ENCODE measurements at regions not wholly inside any gene's neighbourhood (a gene's known extent, or its start where the extent isn't known, plus 50 kb on each side); places are given as distances from the start of the nearest gene placed in this dataset.

DNA sequence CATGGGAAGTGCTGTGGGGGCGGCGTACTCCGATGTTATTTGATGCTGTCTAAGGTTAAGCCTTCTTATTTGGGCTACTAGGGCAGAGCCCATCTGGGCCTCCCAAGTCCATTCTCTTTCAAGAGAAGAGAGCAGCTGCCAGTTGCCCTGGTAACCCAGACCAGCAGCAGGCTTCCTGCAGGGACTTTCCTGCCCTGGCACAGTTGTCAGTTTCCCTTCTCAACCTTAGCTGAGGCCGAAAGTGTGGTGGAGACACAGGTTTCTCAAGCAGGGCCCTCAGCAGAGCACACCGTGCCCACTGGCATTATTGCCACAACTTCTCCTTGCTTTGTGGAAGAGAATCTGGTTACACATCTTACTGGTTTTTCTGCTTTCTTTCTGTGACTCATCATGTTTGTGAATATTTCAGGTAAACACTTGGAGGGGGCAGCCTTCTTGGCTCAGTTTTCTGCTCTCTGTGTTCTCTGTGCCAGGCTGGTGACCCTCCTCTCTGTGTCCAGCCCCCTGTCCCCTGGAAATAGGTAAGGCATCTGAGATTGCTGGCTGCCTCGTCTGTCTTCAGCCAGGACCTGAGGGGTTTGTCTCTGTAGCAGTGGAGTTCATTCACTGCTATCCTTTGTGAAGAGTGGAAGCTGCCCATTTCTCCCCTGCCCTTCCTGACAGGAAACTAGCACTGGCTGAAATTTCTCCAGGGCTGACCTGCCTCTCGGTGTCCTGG is 111.0 kb downstream of the B3GNT2 start:
- TF ChIP-seq, protein P1, sequence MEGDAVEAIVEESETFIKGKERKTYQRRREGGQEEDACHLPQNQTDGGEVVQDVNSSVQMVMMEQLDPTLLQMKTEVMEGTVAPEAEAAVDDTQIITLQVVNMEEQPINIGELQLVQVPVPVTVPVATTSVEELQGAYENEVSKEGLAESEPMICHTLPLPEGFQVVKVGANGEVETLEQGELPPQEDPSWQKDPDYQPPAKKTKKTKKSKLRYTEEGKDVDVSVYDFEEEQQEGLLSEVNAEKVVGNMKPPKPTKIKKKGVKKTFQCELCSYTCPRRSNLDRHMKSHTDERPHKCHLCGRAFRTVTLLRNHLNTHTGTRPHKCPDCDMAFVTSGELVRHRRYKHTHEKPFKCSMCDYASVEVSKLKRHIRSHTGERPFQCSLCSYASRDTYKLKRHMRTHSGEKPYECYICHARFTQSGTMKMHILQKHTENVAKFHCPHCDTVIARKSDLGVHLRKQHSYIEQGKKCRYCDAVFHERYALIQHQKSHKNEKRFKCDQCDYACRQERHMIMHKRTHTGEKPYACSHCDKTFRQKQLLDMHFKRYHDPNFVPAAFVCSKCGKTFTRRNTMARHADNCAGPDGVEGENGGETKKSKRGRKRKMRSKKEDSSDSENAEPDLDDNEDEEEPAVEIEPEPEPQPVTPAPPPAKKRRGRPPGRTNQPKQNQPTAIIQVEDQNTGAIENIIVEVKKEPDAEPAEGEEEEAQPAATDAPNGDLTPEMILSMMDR (tag by site-specific recombination; IDR thresholded peaks at IDR 0.05), result no peak
- TF ChIP-seq, protein P2, sequence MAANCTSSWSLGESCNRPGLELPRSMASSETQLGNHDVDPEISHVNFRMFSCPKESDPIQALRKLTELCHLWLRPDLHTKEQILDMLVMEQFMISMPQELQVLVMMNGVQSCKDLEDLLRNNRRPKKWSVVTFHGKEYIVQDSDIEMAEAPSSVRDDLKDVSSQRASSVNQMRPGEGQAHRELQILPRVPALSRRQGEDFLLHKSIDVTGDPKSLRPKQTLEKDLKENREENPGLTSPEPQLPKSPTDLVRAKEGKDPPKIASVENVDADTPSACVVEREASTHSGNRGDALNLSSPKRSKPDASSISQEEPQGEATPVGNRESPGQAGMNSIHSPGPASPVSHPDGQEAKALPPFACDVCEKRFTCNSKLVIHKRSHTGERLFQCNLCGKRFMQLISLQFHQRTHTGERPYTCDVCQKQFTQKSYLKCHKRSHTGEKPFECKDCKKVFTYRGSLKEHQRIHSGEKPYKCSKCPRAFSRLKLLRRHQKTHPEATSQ (tag by site-specific recombination; IDR thresholded peaks at IDR 0.05), result no peak
- TF ChIP-seq, protein P3, sequence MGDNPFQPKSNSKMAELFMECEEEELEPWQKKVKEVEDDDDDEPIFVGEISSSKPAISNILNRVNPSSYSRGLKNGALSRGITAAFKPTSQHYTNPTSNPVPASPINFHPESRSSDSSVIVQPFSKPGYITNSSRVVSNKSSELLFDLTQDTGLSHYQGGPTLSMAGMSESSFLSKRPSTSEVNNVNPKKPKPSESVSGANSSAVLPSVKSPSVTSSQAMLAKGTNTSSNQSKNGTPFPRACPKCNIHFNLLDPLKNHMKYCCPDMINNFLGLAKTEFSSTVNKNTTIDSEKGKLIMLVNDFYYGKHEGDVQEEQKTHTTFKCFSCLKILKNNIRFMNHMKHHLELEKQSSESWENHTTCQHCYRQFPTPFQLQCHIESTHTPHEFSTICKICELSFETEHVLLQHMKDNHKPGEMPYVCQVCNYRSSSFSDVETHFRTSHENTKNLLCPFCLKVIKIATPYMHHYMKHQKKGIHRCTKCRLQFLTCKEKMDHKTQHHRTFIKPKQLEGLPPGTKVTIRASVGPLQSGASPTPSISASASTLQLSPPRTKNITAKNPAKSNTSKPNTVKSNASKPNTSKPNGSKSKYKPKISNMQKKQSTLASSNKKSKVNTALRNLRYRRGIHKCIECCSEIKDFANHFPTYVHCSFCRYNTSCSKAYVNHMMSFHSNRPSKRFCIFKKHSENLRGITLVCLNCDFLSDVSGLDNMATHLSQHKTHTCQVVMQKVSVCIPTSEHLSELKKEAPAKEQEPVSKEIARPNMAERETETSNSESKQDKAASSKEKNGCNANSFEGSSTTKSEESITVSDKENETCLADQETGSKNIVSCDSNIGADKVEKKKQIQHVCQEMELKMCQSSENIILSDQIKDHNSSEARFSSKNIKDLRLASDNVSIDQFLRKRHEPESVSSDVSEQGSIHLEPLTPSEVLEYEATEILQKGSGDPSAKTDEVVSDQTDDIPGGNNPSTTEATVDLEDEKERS (tag by site-specific recombination; IDR thresholded peaks at IDR 0.05), result no peak
- no peak for TF ChIP-seq YY1 (tag by site-specific recombination; IDR thresholded peaks at IDR 0.05)
- TF ChIP-seq ZNF626 (tag by site-specific recombination; IDR thresholded peaks at IDR 0.05), result no peak
- TF ChIP-seq ZNF785 (tag by site-specific recombination; IDR thresholded peaks at IDR 0.05), result no peak
- TF ChIP-seq HOXC10 (CRISPR knock-in tag; IDR thresholded peaks at IDR 0.05), result no peak
- no peak for TF ChIP-seq SP3 (tag by site-specific recombination; IDR thresholded peaks at IDR 0.05)

Data from HEK293 (cell line).